GM23248 (cell line): ENCODE measurements at regions not wholly inside any gene's neighbourhood (a gene's known extent, or its start where the extent isn't known, plus 50 kb on each side); places are given as distances from the start of the nearest gene placed in this dataset.

Experiments used
- DNase-seq: peaks from one replicate; pipeline ENCODE4 v3.0.0-alpha.2; 2015
- H2AFZ ChIP-seq: fragments of 200-600 bp; sonication (generic); 2 replicates; pipeline ENCODE4 v1.6.1; 2016; ENCODE audit warnings: antibody characterized with exemption
- H3F3A ChIP-seq: fragments of 200-600 bp; sonication (generic); 2 replicates; pipeline ENCODE4 v1.6.1; 2016; ENCODE audit warnings: mild to moderate bottlenecking, antibody characterized with exemption, mixed run types; ENCODE audit not compliant: insufficient read depth
- H3K27ac ChIP-seq: fragments of 200-600 bp; sonication (generic); 2 replicates; pipeline ENCODE4 v1.5.1; 2016; ENCODE audit warnings: mild to moderate bottlenecking
- H3K27me3 ChIP-seq: fragments of 200-600 bp; sonication (generic); replicated peaks from 2 replicates; pipeline ENCODE4 v1.6.1; 2016; ENCODE audit warnings: mild to moderate bottlenecking; ENCODE audit not compliant: insufficient read depth
- H3K36me3 ChIP-seq: fragments of 200-600 bp; sonication (generic); 2 replicates; pipeline ENCODE4 v1.6.1; 2016; ENCODE audit warnings: low read depth, mild to moderate bottlenecking
- H3K4me1 ChIP-seq: fragments of 200-600 bp; sonication (generic); 2 replicates; pipeline ENCODE4 v1.6.1; 2016; ENCODE audit warnings: mild to moderate bottlenecking; ENCODE audit not compliant: insufficient read depth
- H3K4me2 ChIP-seq: fragments of 200-600 bp; sonication (generic); one replicate; pipeline ENCODE4 v1.6.1; 2016; ENCODE audit warnings: mild to moderate bottlenecking; ENCODE audit not compliant: unreplicated experiment
- H3K4me3 ChIP-seq: fragments of 200-600 bp; sonication (generic); 2 replicates; pipeline ENCODE4 v1.5.1; 2016; ENCODE audit warnings: mild to moderate bottlenecking
- H3K79me2 ChIP-seq: fragments of 200-600 bp; sonication (generic); 2 replicates; pipeline ENCODE4 v1.6.1; 2016; ENCODE audit warnings: mild to moderate bottlenecking; ENCODE audit not compliant: insufficient read depth
- H3K9ac ChIP-seq: fragments of 200-600 bp; sonication (generic); 2 replicates; pipeline ENCODE4 v1.6.1; 2016; ENCODE audit warnings: mild to moderate bottlenecking
- H3K9me2 ChIP-seq: fragments of 200-600 bp; sonication (generic); 2 replicates; pipeline ENCODE4 v1.6.1; 2016; ENCODE audit warnings: mixed run types, mild to moderate bottlenecking, moderate library complexity; ENCODE audit not compliant: insufficient read depth
- H3K9me3 ChIP-seq: fragments of 200-600 bp; sonication (generic); one replicate; pipeline ENCODE4 v1.6.1; 2017; ENCODE audit warnings: low read depth
- H4K20me1 ChIP-seq: fragments of 200-600 bp; sonication (generic); 2 replicates; pipeline ENCODE4 v1.6.0; 2016; ENCODE audit not compliant: insufficient read depth
- EZH2 ChIP-seq: fragments of 200-600 bp; sonication (generic); IDR thresholded peaks from 2 replicates; pipeline ENCODE4 v1.6.1; 2018; ENCODE audit warnings: antibody characterized with exemption, mild to moderate bottlenecking; ENCODE audit not compliant: insufficient read depth, poor library complexity, severe bottlenecking
- EZH2phosphoT487 ChIP-seq: fragments of 200-600 bp; sonication (generic); IDR thresholded peaks from 2 replicates; pipeline ENCODE4 v1.6.1; 2018; ENCODE audit warnings: antibody characterized with exemption, moderate library complexity, mild to moderate bottlenecking, low read depth; ENCODE audit not compliant: insufficient read depth
- WGBS, 2 experiments: methylation state at CpG; one replicate each; pipeline ENCODE4 v1.1.6; 2015 to 2017; ENCODE audit warnings: low lambda C conversion rate in 2 of 2, low coverage in 1 of 2; ENCODE audit errors: missing lambda C conversion rate in 2 of 2; 5-methylcytosine and 5-hydroxymethylcytosine counted together
- in situ Hi-C: fragments of 300-500 bp; cut with MboI; formaldehyde crosslinking; loops from 2 replicates; pipeline ENCODE4 v1.15.0; 2020

GRCh38 chr20:11791316-11791715, 126.4 kb upstream of the BTBD3 start:
- no peaks in the 10 kb centered on the region for H4K20me1 ChIP-seq
- H3K9me2 ChIP-seq, result no peaks in the 10 kb centered on the region
- H3K4me2 ChIP-seq, result no peak overlapping the region
- H3F3A ChIP-seq, result no peaks in the 10 kb centered on the region
- H3K4me3 ChIP-seq, result no peak overlapping the region
- 79 to 91% methylated on average over 2 of the region's 2 CpGs for WGBS, 2 experiments
- H3K27me3 ChIP-seq, result no peaks in the 10 kb centered on the region
- H2AFZ ChIP-seq, result no peak overlapping the region
- no peak overlapping the region for H3K27ac ChIP-seq
- no peak for DNase-seq
- H3K4me1 ChIP-seq, result peaks cover 8% of the 10 kb centered on the region
- no peak overlapping the region for H3K9ac ChIP-seq
- no peak for TF ChIP-seq EZH2phosphoT487
- no peak for TF ChIP-seq EZH2
- in situ Hi-C loops, result no loop called here
- no peaks in the 10 kb centered on the region for H3K79me2 ChIP-seq
- no peaks in the 10 kb centered on the region for H3K9me3 ChIP-seq
- H3K36me3 ChIP-seq, result no peaks in the 10 kb centered on the region

- 0 out of 2 replicates have a peak overlapping the region, but pooled peaks have one; percentile 6 for H2AFZ ChIP-seq
- 72 to 76% methylated on average over 9 of the region's 9 CpGs for WGBS, 2 experiments
- no peak overlapping the region for H3K4me2 ChIP-seq
- H3K27ac ChIP-seq, result no peak overlapping the region
- H4K20me1 ChIP-seq, result no peaks in the 10 kb centered on the region
- peaks cover 15% of the 10 kb centered on the region for H3K4me1 ChIP-seq
- TF ChIP-seq EZH2phosphoT487, result no peak
- no peak for TF ChIP-seq EZH2
- H3K36me3 ChIP-seq, result no peaks in the 10 kb centered on the region
- H3K27me3 ChIP-seq, result no peaks in the 10 kb centered on the region
- no peak for DNase-seq
- H3K9me3 ChIP-seq, result no peaks in the 10 kb centered on the region
- no peak overlapping the region for H3K4me3 ChIP-seq
- no peaks in the 10 kb centered on the region for H3K9me2 ChIP-seq
- no peaks in the 10 kb centered on the region for H3K79me2 ChIP-seq
- H3K9ac ChIP-seq, result no peak overlapping the region
- H3F3A ChIP-seq, result no peaks in the 10 kb centered on the region
- in situ Hi-C loops, result no loop called here
Observed at GRCh38 chr20:11791835-11792567, 125.7 kb upstream of the BTBD3 start.

GRCh38 chr20:11792568-11792953, 125.1 kb upstream of the BTBD3 start:
- Histone ChIP-seq H3K9me3 (no peaks in the 10 kb centered on the region), H3K27me3 (no peaks in the 10 kb centered on the region), H4K20me1 (no peaks in the 10 kb centered on the region), H3K79me2 (no peaks in the 10 kb centered on the region), H3K36me3 (no peaks in the 10 kb centered on the region), H3K4me3 (no peak overlapping the region), H3F3A (no peaks in the 10 kb centered on the region), H3K4me1 (peaks cover 20% of the 10 kb centered on the region), H3K4me2 (no peak overlapping the region), H3K9me2 (no peaks in the 10 kb centered on the region), H2AFZ (0 out of 2 replicates have a peak overlapping the region, but pooled peaks have one; percentile 6), H3K9ac (no peak overlapping the region), H3K27ac (no peak overlapping the region)
- WGBS, 2 experiments, result 39 to 45% methylated on average over 2 of the region's 2 CpGs
- TF ChIP-seq EZH2 (no peak), EZH2phosphoT487 (no peak)
- in situ Hi-C loops, result no loop called here
- no peak for DNase-seq

GRCh38 chr20:11794525-11794924, 123.2 kb upstream of the BTBD3 start:
- no peak overlapping the region for H3K4me2 ChIP-seq
- 76 to 81% methylated on average over 3 of the region's 3 CpGs for WGBS, 2 experiments
- no peaks in the 10 kb centered on the region for H3K36me3 ChIP-seq
- no peaks in the 10 kb centered on the region for H3F3A ChIP-seq
- H4K20me1 ChIP-seq, result no peaks in the 10 kb centered on the region
- H3K9me3 ChIP-seq, result no peaks in the 10 kb centered on the region
- H3K27me3 ChIP-seq, result no peaks in the 10 kb centered on the region
- no peak overlapping the region for H2AFZ ChIP-seq
- peaks cover 21% of the 10 kb centered on the region for H3K4me1 ChIP-seq
- no peak for DNase-seq
- TF ChIP-seq EZH2phosphoT487 (no peak), EZH2 (no peak)
- H3K9ac ChIP-seq, result no peak overlapping the region
- no peaks in the 10 kb centered on the region for H3K9me2 ChIP-seq
- in situ Hi-C loops, result no loop called here
- H3K79me2 ChIP-seq, result no peaks in the 10 kb centered on the region
- H3K27ac ChIP-seq, result no peak overlapping the region
- no peak overlapping the region for H3K4me3 ChIP-seq
